ENCODE measurements at regions not wholly inside any gene's neighbourhood (a gene's known extent, or its start where the extent isn't known, plus 50 kb on each side); places are given as distances from the start of the nearest gene placed in this dataset.

DNA sequence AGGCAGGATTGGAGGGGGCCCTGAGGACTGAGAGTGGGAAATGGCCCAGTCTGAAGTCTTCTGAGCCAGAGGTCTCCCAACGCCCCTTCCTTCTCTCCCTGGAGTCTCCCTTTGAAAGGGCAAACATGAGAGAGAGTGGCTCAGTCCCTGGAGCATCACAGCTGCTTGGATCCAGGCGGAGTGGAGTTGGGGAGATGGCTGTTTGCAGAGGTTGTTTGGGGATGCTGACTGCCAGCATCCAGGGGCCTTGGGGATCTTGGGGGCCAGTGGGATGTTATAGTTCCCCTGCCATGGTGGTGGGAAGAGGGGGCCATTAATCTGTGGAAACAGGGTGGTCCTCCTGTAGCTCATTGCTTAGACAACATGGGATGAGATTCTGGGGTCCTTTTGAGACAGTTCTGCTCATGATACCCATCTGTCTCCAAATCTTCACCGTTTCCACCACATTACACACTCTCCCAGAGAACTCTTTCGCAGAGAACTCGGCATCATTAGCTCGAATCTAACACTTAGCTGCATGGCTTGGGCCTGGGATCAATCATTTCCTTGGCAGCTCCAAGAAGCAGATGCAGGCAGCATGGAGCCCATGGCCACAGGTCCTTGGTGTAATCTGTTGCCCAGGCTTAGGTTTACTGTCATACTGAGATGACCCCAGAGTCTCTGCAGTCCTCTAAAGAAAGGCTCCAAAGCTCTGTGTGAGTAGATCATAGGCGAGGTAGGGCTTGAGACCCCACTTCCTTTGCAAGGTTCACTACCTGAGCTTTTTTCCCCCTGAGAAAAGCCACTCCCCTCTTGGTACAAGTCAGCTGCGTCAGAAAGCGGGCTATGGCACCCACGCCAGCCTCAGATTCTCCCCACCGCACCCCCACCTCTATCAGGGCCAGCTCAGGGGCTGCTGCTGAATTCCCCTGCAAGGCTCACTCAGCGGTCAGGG, 54.4 kb upstream of the SH3PXD2B start:
- TF ChIP-seq, protein P1, sequence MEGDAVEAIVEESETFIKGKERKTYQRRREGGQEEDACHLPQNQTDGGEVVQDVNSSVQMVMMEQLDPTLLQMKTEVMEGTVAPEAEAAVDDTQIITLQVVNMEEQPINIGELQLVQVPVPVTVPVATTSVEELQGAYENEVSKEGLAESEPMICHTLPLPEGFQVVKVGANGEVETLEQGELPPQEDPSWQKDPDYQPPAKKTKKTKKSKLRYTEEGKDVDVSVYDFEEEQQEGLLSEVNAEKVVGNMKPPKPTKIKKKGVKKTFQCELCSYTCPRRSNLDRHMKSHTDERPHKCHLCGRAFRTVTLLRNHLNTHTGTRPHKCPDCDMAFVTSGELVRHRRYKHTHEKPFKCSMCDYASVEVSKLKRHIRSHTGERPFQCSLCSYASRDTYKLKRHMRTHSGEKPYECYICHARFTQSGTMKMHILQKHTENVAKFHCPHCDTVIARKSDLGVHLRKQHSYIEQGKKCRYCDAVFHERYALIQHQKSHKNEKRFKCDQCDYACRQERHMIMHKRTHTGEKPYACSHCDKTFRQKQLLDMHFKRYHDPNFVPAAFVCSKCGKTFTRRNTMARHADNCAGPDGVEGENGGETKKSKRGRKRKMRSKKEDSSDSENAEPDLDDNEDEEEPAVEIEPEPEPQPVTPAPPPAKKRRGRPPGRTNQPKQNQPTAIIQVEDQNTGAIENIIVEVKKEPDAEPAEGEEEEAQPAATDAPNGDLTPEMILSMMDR (IDR thresholded peaks at IDR 0.05) = no peak
- TF ChIP-seq POLR2A (IDR thresholded peaks at IDR 0.05) = no peak
